ENCODE measurements at regions not wholly inside any gene's neighbourhood (a gene's known extent, or its start where the extent isn't known, plus 50 kb on each side); places are given as distances from the start of the nearest gene placed in this dataset.

DNA sequence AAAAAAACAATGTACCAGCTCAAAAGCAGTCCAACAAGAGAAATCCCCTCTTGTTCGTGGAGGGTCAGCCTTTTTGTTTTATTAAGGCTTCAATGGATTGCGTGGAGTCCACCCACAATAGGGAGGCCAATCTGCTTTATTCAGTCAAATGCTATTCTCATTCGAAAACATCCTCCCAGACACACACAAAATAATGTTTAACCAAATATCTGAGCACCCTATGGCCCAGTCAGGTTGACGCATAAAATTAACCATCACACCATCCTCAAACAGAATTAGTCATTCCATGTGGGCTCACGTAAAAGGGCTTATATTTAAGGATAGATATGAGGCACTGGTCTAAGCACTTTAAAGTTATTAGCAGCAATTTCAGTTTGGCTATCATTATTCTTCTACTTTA lies 58.9 kb upstream of the DEUP1 start:
- Mint-ChIP-seq H3K27ac (no peak overlapping the region), H3K4me3 (no peak overlapping the region), H3K4me1 (no peaks in the 10 kb centered on the region), H3K36me3 (no peaks in the 10 kb centered on the region), H3K27me3 (ENCODE audit: low read depth in 3 of 3) (peaks cover 0 to 6% (median 0%) of the 10 kb centered on the region in 3 donors), H3K9me3 (peaks cover 3 to 17% (median 13%) of the 10 kb centered on the region in 7 donors)
- Histone ChIP-seq H3K9ac (ENCODE audit: insufficient read depth, low read length, poor library complexity, severe bottlenecking) (no peak overlapping the region), H4K20me1 (ENCODE audit: insufficient read depth, low read length) (no peaks in the 10 kb centered on the region), H3K79me2 (ENCODE audit: insufficient read depth, low read length) (no peaks in the 10 kb centered on the region), H3K27me3 (ENCODE audit: control insufficient read depth in 2 of 2, insufficient read depth in 2 of 2, low read length in 2 of 2) (no peaks in the 10 kb centered on the region), H2AFZ (ENCODE audit: insufficient read depth, low read depth, low read length, poor library complexity, severe bottlenecking) (no peak overlapping the region), H3K9me3 (replicated peaks in 1 of 2; ENCODE audit: control insufficient read depth in 1 of 2, insufficient read depth in 1 of 2, low read length in 2 of 2) (no peaks in the 10 kb centered on the region), H3K4me2 (replicated peaks; ENCODE audit: extremely low read depth, low read length, poor library complexity, severe bottlenecking) (no peak overlapping the region), H3K4me1 (ENCODE audit: control insufficient read depth in 1 of 2, insufficient read depth in 2 of 2, low read length in 2 of 2) (no peaks in the 10 kb centered on the region), H3K36me3 (replicated peaks in 1 of 2; ENCODE audit: control insufficient read depth in 1 of 2, insufficient read depth in 2 of 2, low read length in 2 of 2) (no peaks in the 10 kb centered on the region), H3K27ac (ENCODE audit: low read depth in 1 of 2, low read length in 2 of 2) (no peak overlapping the region), H3K4me3 (replicated peaks in 1 of 3; ENCODE audit: low read depth in 2 of 3, low read length in 3 of 3) (no peak overlapping the region)
- WGBS (ENCODE audit: insufficient coverage), result 0% methylated on average over 1 of the region's 5 CpGs
- DNase-seq, result no peak
- intact Hi-C loops (cut with micrococcal nuclease), result no loop called here
- TF ChIP-seq, protein P1, sequence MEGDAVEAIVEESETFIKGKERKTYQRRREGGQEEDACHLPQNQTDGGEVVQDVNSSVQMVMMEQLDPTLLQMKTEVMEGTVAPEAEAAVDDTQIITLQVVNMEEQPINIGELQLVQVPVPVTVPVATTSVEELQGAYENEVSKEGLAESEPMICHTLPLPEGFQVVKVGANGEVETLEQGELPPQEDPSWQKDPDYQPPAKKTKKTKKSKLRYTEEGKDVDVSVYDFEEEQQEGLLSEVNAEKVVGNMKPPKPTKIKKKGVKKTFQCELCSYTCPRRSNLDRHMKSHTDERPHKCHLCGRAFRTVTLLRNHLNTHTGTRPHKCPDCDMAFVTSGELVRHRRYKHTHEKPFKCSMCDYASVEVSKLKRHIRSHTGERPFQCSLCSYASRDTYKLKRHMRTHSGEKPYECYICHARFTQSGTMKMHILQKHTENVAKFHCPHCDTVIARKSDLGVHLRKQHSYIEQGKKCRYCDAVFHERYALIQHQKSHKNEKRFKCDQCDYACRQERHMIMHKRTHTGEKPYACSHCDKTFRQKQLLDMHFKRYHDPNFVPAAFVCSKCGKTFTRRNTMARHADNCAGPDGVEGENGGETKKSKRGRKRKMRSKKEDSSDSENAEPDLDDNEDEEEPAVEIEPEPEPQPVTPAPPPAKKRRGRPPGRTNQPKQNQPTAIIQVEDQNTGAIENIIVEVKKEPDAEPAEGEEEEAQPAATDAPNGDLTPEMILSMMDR (IDR thresholded peaks at IDR 0.05), result no peak

DNA sequence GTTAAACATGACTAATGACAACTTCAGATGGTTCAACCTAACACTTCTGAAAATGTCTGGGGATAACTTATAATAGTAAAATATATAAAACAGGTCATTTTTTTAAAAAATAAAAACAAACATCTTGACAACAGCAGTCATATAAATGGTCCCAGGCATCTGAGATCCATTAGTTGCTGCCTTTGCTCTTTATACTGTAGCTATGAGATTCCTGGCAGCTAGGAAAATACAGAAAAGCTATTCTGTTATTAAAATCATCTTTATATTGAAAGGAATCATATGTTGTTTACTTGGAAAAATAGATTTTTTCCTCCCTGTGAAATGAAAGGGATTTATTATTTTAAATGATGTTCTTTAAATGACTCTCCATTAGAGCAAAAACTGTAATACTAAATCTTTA lies 55.7 kb upstream of the DEUP1 start:
- Mint-ChIP-seq H3K9me3 (peaks cover 0 to 5% (median 1%) of the 10 kb centered on the region in 7 donors), H3K4me1 (no peaks in the 10 kb centered on the region), H3K36me3 (no peaks in the 10 kb centered on the region), H3K4me3 (no peak overlapping the region), H3K27ac (no peak overlapping the region), H3K27me3 (ENCODE audit: low read depth in 3 of 3) (peaks cover 0 to 6% (median 0%) of the 10 kb centered on the region in 3 donors)
- Histone ChIP-seq H3K27ac (ENCODE audit: low read depth in 1 of 2, low read length in 2 of 2) (no peak overlapping the region), H3K9me3 (replicated peaks in 1 of 2; ENCODE audit: control insufficient read depth in 1 of 2, insufficient read depth in 1 of 2, low read length in 2 of 2) (no peaks in the 10 kb centered on the region), H4K20me1 (ENCODE audit: insufficient read depth, low read length) (no peaks in the 10 kb centered on the region), H3K4me2 (replicated peaks; ENCODE audit: extremely low read depth, low read length, poor library complexity, severe bottlenecking) (no peak overlapping the region), H3K9ac (ENCODE audit: insufficient read depth, low read length, poor library complexity, severe bottlenecking) (no peak overlapping the region), H2AFZ (ENCODE audit: insufficient read depth, low read depth, low read length, poor library complexity, severe bottlenecking) (no peak overlapping the region), H3K27me3 (ENCODE audit: control insufficient read depth in 2 of 2, insufficient read depth in 2 of 2, low read length in 2 of 2) (no peaks in the 10 kb centered on the region), H3K4me1 (ENCODE audit: control insufficient read depth in 1 of 2, insufficient read depth in 2 of 2, low read length in 2 of 2) (no peaks in the 10 kb centered on the region), H3K4me3 (replicated peaks in 1 of 3; ENCODE audit: low read depth in 2 of 3, low read length in 3 of 3) (no peak overlapping the region), H3K36me3 (replicated peaks in 1 of 2; ENCODE audit: control insufficient read depth in 1 of 2, insufficient read depth in 2 of 2, low read length in 2 of 2) (no peaks in the 10 kb centered on the region), H3K79me2 (ENCODE audit: insufficient read depth, low read length) (no peaks in the 10 kb centered on the region)
- no peak for DNase-seq
- TF ChIP-seq, protein P1 (IDR thresholded peaks at IDR 0.05), result no peak
- intact Hi-C loops (cut with micrococcal nuclease), result no loop called here

Data from CD14-positive monocyte (primary cell).